Fibroblast of lung (primary cell): ENCODE measurements at regions not wholly inside any gene's neighbourhood (a gene's known extent, or its start where the extent isn't known, plus 50 kb on each side); places are given as distances from the start of the nearest gene placed in this dataset.

Source experiments
- EZH2 ChIP-seq: IDR thresholded peaks from 2 replicates; pipeline ENCODE4 v1.5.1; 2012; ENCODE audit warnings: low read length, control low read depth, mild to moderate bottlenecking; ENCODE audit errors: missing control alignments
- TF ChIP-seq, protein P1 (sequence below), 2 donors: IDR thresholded peaks in 1 of 2; conservative IDR thresholded peaks in 1 of 2; 1 replicate in 1 of 2; 2 replicates in 1 of 2; pipeline ENCODE4 v1.5.1; 2011 to 2012; ENCODE audit warnings: low read length in 2 of 2, control low read depth in 1 of 2, inconsistent platforms in 1 of 2, low read depth in 1 of 2, mild to moderate bottlenecking in 1 of 2

DNA sequence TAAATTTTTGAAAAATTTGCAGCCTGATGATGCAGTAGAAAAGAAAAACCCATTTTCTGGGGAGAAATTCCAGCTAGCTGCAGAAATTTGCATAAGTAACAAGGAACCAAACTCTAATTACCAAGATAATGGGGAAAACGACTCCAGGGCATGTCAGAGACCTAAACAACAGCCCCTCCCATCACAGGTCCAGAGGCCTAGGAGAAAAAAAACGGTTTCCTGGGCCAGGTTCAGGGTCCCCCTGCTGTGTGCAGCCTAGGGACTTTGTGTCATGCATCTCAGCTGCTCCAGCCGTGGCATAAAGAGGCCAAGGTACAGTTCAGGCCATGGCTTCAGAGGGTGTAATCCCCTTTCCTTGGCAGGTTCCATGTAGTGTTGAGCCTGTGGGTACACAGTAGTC is 733.7 kb upstream of the CT83 start:
- no peak for TF ChIP-seq EZH2
- TF ChIP-seq, protein P1, sequence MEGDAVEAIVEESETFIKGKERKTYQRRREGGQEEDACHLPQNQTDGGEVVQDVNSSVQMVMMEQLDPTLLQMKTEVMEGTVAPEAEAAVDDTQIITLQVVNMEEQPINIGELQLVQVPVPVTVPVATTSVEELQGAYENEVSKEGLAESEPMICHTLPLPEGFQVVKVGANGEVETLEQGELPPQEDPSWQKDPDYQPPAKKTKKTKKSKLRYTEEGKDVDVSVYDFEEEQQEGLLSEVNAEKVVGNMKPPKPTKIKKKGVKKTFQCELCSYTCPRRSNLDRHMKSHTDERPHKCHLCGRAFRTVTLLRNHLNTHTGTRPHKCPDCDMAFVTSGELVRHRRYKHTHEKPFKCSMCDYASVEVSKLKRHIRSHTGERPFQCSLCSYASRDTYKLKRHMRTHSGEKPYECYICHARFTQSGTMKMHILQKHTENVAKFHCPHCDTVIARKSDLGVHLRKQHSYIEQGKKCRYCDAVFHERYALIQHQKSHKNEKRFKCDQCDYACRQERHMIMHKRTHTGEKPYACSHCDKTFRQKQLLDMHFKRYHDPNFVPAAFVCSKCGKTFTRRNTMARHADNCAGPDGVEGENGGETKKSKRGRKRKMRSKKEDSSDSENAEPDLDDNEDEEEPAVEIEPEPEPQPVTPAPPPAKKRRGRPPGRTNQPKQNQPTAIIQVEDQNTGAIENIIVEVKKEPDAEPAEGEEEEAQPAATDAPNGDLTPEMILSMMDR (conservative IDR thresholded peaks at IDR 0.05 in 1 of 2, IDR thresholded peaks at IDR 0.05 in 1 of 2; ENCODE audit: low read depth in 1 of 2, low read length in 2 of 2): no peak
